Activated T-cell treated with anti-CD3 and anti-CD28 coated beads for 24 hours (primary cell): ENCODE measurements at regions not wholly inside any gene's neighbourhood (a gene's known extent, or its start where the extent isn't known, plus 50 kb on each side); places are given as distances from the start of the nearest gene placed in this dataset.

Experiments
- DNase-seq: peaks from one replicate; pipeline ENCODE4 v3.0.0-alpha.2; 2020; ENCODE audit warnings: low read depth

DNA sequence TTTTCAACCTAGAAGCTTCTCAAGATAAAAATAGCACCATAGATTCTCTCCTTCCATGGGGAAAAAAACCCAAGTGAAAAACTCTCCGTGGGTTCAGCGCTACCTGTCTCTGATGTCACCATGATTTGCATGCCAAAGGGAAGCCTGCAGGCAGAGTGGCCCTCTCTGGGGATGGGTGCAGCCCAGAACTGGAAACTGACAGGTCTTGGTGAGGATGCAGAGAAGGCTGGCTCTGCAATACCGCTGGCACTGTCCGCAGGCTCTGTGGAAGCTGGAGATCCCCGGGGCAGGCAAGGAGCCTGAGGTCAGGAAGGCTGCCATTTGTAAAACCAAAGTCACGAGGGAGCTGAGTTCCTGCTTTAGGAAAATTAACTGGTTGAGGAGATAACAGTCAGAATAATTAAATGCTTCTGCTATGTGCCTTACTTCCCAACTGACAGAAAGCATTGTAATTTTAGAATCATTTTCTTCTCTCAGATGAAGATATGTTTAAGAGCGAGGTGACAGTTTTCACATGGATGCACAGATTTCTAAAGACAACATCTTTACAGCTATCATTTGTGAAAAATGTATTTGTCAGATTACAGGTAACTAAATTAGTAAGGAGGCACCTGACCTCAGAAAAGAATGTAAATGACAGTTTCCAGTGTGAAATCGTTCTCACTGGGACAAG lies 731.5 kb upstream of the FZD8 start:
- no peak for DNase-seq

DNA sequence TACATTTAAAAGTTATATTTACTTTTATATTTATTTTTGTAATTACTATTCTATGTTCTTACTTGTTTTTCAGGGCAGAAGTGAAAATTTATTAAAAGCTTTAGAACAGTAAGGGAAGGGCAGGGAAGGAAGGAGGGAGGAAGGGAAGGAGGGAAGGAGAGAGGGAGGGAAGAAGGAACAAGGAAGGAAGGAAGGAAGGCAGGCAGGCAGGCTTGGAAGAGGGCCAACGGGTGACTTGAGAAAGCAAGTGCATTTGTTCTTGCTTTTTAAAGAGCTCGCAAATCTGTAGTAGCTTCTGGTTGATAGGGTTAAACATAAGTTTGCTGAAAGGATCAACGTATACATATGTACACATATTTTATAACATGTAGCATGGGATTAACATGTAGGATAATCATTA lies 725.3 kb upstream of the FZD8 start:
- no peak for DNase-seq

DNA sequence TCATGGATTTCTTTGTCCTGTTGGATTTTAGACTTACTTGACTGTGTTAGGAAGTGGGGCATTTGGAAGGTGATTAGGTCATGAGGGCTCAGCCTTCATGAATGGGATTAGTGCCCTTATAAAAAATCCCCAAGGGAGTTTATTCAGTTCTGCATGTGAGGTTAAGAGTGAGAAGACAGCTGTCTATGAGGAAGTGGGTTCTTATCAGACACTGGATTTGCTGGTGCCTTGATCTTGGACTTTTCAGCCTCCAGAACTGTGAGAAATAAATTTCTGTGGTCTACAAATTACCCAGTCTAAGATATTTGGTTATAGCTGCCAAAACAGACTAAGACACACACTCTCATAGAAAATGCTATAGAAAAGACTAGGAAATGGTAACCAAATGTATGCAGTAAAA lies 724.7 kb upstream of the FZD8 start:
- no peak for DNase-seq

DNA sequence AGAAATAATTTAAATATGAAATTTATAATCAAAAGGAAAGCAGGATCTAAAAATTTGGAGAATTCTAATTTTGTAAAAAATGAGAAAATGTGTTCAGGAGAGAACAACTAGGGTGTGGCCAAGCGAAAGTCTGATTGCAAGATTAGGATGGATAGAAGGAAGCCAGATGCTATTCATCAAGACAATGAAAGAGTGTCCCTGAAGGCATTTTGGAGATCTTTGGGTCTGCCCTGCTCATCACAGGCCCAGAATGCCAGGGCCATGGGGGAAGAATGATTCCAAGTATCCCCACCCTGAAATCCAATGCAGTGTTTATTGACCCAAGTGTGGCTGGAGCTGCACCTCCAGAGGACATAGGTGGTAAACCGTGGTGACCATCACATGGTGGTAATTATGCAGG lies 724.0 kb upstream of the FZD8 start:
- no peak for DNase-seq

DNA sequence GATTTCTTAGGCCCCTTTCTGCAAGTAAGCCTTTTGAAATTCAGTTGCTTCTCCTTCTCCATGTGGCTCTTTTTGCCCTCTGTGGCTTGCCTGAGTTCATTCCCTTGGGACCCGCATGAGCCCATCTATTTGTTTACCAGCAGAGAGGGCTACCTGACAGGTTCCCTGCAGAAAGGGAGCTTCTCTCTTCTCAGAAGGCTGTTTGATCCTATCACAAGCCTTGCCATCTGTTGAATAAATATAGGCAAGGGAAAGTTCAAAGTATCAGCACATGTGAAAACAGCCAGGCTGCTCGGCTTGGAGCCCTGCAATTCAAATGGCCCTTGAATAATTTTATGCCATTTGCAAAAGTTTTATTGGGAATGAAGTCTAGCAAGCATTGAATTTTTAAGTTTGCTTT lies 720.2 kb upstream of the FZD8 start:
- DNase-seq = no peak

DNA sequence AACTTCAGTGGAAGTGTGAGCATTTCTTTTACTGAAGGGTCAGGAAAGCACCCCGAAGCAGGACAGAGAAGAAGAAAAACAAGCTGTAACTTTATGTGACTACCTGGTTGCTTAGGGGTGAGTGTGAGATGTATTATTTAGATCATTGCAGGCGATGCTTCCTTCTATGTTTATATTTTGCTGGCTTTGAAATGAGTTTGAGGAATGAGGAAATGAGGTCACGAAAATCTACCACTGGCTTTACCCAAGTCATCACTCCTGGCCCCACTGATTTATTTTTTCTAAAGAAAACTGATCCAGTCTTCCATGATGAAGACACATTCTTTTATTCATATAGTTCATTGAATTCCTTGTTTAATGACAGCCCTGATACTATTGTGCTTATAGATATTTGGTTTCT lies 716.6 kb upstream of the FZD8 start:
- no peak for DNase-seq

DNA sequence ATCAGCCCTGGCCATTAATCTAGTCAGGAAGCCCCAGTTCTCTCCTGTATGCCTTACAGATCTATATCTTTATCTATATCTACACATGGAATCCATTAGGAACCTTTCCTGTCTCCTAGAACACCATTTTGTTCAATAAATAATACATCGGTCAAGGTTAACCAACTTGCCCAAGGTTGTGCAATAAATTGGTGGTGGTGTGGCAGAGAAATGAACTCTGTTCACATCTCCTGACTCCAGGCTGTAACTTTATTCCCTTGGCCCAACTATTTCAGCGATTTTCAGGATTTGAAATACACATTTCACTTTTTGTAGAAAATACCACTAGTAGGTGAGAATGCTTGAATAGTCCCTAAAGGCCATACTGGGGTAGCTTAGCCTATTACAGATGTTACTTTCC lies 712.5 kb upstream of the FZD8 start:
- no peak for DNase-seq

DNA sequence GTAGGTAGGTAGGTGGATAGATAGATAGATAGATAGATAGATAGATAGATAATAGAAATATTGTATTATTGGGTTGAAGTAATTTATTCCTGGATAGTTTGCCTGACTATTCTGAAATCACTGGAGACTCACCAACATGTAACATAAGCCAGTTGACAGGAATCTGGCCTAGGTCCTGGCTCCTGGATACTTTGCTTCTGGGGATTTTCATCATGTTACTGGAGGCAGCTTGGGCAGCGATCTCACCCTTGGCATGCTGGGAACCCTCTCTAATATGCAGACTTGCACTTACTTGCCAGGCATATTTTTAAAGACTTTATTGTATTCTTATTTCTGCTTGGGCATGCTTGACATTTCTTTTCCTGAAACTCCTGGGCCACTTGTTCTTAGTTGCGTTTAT lies 709.1 kb upstream of the FZD8 start:
- no peak for DNase-seq

DNA sequence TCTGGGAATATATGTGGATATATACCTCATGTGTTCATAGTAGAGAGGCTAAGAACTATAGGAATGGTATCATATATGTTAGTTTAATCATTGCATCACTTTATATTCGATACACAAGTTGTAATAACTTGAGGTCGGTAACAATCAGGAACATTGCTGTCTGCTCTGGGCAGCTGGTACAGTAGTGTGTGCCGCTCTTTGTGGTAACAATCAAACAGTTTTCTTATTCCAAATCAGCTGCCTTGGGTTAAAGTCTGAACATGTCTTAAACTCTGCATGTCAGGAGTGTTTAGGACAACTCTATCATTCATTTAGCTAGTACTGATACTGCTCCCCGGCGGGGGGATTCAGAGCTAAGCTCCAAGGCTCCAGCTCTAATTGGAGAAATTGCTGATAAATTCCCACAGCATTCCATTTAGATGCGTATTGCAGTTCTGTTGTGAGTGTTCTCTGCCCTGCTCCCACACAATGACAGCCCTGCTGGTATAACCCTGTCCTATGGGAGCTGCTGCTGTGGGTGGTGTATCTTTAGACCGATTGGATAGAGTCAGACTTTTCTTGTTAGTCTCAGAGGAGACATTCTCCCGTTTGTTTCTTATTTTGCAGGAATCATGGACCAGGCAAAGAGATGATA lies 707.5 kb upstream of the FZD8 start:
- DNase-seq = no peak

DNA sequence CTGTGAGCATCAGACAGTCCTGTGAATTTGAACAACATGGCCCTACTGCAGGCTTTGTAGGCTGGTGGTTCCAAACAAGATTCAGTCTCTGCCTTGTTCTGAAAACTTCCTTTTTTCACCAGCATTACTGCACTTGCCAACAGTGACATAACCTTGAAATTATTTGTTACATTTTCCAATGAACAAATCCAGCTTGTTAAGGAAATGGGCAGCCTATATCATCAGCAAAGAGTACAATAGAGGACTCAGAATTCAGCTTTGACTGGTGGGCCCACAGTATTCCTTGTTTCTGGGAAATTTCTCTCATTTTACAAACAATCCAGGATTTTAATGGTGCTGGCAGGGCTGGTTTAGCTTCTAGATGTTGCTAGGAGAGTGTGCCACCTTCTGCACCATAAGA lies 703.7 kb upstream of the FZD8 start:
- no peak for DNase-seq

DNA sequence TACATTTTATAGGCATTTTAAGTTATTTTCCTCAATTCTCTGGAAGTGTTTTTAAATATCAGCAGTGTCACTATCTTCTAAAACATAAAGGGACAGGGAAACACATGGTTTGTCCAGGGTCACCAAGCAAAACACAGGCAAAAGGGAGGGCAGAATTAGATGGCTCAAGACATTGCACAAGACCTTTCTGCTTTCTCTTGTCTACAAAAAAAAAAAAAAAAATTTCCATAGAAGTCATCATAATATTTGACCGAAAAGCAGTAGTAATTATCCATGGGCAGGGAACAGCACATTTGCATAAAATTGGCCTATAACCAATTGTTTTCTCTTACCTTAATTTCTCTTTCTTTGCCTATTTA lies 703.1 kb upstream of the FZD8 start:
- no peak for DNase-seq

DNA sequence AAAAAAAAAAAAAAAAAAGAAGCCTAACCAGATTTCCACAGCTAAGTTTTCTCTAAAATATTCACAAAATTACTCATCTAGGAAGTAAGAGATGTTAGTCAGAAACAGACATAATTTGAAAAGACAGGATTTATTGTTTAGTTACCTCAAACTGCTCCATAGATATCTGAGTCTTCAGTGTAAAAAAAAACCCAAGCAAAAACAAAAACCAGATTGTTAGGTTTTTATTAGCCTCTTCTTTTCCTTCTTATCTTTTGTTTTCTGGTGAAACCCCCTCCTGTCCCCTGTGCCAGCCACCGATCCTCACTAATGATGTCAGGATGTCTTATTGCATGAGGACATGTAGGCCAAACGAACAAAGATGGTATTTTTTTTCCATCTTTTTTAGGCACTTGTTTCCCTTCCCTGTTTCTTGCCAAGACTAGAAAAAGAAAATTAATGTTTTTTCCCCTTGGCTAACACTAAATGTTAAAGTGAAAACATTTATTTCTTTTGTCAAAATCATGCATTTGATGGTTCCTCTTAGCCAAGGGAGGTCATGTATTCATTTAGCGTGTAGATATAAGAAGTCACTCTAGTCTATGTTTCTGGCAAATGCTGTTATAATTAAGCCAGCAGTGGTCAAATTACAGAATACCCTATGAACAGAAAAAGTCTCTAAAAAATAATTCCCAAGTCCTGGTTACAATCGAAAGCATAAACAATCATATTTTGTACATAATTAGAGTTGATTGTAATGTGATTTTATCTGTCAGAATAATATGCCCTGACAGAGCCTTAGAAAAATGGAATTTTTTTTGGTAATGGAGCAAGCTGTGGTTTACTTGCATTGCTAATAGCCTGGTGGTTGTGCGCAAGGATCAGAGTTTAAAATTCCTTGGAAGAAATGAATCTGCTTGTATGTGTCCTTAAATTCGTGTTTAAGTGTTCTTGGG lies 702.4 kb upstream of the FZD8 start:
- no peak for DNase-seq

DNA sequence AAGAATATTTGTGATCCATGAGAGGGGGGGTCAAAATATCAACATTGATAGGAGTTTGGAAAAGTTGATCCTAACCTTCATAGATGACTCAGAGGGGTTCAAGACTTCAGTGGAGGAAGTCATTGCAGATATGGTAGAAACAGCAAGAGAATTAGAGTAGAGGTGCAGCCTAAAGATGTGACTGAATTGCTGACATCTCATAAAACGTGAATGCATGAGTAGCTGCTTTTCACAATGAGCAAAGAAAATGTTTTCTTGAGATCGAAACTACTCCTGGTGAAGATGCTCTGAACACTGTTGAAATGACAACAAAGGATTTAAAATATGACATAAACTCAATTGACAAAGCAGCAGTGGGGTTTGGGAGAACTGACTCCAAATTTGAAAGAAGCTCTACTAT lies 700.7 kb upstream of the FZD8 start:
- DNase-seq = no peak

DNA sequence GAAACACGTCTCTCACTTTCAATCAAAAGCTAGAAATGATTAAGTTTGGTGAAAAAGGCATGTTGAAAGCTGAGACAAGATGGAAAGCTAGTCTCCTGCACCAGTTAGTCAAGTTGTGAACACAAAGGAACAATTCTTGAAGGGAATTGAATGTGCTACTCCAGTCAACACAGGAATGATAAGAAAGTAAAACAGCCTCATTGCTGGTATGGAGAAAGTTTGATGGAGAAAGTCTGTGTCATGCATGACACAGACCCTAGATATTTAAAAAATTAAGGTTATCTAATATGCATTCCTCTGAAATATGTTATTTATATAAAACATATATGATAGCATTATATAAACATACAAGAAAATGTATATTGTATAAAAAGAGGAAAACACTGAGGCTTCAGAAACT lies 699.4 kb upstream of the FZD8 start:
- DNase-seq = no peak

DNA sequence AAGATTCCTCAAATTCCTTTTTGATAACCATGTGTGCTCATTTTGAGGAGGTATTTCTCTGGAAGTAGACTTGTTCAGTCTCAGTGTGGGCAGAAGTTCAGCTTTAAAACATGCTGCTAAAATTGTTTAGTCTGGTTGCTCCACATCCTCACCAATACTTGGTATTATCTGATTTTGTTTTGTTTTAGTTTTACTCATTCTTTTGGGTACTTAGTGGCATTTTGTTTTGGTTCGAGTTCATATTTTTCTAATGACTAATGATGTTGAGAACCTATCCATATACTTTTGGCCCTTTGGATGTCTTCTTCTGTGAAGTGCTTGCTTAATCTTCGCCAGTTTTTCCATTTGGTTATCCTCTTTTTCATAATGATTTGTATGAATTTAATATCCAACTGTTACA lies 694.2 kb upstream of the FZD8 start:
- no peak for DNase-seq

DNA sequence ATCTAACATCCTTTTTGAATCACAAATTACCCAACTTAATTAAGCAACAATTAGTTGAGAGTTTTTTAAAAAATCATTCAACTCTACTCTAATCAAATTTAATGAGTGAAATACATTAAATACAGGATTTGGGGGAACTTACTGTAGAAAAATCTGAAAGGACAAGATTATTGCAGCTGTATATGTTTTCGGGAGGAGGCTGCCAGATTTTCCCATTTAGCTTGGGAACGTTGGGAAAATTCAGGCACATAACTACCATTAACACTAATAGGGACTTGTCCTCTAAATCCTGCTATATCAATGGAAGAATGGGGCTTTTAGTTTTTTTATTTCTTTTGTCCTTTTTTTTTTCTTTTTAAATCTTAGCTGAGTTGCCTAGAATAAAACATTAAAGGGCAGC lies 691.4 kb upstream of the FZD8 start:
- DNase-seq = no peak

DNA sequence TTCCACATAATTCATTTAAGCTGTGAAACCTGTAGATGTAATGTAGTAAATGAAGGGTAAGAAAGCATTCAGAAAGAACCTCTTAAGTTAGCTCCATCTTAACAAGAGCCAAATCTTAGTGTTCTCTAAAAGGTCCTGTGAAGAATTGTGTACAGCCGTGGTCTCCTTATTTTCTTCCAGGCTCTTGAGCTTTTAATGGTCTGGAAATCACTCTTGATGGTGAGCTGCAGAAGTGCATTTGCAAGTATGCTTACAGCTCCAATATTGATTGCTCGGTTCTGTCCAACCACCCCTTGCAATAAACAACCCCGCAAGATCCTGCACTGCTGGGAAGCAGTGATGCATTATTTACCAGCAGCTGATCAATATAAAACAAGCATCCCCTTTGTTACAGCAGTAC lies 690.8 kb upstream of the FZD8 start:
- no peak for DNase-seq

DNA sequence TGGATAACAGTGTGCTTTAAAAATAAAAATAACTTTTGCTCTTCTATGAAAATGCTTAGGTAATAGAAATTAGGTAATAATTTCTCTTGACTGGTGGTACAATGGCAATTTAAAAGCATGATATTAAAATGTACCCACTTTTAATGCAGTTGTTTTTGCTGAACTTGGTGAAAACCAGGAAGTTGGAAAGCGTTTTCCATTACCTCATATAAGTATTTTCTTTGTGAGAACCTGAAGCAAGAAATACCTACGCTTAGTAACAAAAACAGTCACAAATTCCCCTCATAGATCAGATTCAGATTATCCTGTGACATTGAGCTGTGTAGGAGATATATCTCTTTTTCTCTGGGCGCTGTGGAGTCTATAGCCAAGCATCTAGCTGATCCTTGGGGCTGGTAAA lies 689.0 kb upstream of the FZD8 start:
- DNase-seq = no peak

DNA sequence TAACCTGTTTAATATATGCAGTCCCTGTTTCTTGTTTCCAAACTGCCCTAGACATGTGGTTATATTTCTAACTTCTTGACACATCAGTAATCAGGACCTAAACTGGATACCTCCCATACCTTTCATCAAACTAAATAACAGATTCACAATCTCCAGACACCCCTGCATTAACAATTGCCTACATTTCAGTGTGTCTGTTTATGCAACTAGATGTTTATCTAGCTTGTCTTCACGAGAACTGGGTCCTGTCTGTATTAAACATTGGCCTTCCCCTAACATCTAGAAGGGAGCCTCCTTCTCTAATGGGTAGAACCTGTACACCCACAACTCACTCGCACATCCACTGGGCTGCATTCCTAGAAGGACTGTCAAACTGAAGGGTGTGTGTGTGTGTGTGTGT lies 683.7 kb upstream of the FZD8 start:
- DNase-seq = no peak

DNA sequence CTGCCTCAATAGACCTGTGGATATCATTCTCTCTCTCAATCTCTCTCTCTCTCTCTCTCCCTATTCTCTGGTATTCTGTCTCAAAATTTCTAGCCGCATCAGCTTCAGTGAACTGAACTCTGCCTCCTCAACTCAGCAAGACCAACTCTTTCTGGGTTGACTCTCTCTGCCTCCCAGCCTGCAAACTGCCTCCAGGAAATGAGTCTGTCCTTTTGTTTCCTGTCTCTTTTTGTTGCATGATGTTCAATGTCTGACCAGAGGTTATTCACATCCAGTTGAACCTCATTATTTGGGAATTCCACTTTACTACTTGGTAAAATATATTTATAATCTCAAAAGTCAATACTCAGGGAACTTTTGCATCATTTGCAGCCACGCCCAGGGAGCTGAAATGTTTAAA lies 682.7 kb upstream of the FZD8 start:
- no peak for DNase-seq

DNA sequence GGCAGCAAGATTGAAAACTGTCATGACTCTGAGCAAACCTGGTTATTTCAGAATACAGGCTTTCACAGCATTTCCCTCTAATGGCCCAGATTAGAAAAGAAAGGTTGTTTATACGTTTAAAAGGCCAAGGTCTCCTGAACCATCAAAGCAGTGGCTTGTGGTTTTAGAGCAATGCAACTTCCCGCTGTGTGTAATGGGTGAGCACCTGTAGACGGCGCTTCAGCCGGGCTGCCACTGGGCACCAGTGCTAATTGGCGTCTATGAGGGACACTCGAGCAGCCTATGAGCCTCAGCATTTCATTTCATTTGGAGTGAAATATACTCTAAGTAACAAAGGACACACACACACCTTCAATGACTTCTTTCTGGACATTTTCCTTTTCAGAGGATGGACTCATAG lies 671.0 kb upstream of the FZD8 start:
- no peak for DNase-seq

DNA sequence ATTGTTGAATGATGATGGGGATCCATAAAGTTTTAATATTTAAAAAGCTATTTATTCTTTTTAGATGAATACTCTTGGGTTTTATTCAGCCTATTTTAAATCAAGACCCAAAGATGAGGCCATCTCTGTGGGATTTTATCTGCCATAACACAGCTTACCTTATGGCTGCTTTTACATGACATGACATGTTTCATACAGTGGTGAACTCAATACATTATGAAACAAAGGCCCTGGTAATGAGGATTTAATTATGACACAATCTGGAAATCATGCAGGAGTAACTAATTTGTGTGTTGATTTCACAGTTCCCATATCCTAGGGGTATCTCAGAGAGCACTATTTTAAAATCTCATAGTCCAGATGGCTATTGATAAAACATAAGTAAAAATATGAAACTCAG lies 661.8 kb upstream of the FZD8 start:
- DNase-seq = no peak

DNA sequence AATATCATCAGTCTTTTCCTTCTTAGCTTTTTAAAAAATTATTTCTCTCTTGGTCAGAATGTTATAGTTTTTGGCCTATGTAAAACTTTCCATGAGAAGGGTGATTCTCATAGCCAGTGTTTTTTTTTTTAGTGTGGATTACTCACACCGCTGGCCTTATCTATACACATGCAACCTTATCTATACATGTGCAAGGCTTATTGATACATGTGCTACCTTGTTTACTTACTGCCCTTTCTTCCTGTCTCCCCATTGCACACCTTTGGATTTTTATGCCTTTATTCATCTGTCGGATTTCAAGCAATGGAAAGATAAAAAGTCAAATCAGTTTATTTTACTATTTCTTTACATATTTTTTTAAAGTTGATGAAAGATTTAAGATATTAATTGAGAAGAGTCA lies 660.0 kb upstream of the FZD8 start:
- DNase-seq = no peak
